Gastrocnemius medialis (tissue), 4 donors: ENCODE measurements at regions not wholly inside any gene's neighbourhood (a gene's known extent, or its start where the extent isn't known, plus 50 kb on each side); places are given as distances from the start of the nearest gene placed in this dataset.

ENCODE experiments used
- CTCF ChIP-seq, 5 experiments: fragments of 450-650 bp in 3 of 5; fragments of 200-600 bp in 2 of 5; sonication (generic) in 2 of 5; IDR thresholded peaks in 4 of 5; conservative IDR thresholded peaks in 1 of 5; 1 replicate in 4 of 5; 2 replicates in 1 of 5; pipeline ENCODE4 v1.5.1; 2016 to 2019; ENCODE audit warnings: antibody characterized with exemption in 5 of 5, mild to moderate bottlenecking in 3 of 5, moderate library complexity in 3 of 5
- POLR2A ChIP-seq, 2 donors: fragments of 450-650 bp; IDR thresholded peaks; one replicate each; pipeline ENCODE4 v1.6.1; 2017; ENCODE audit warnings: antibody characterized with exemption in 2 of 2, mild to moderate bottlenecking in 2 of 2, moderate library complexity in 2 of 2

- TF ChIP-seq CTCF (IDR thresholded peaks at IDR 0.05 in 4 of 5, conservative IDR thresholded peaks at IDR 0.05 in 1 of 5) (no peak), POLR2A (IDR thresholded peaks at IDR 0.05) (no peak)
Measured at GRCh38 chr10:10513067-10513466, 504.6 kb upstream of the CELF2 start.
